DOHH2 (cell line): ENCODE measurements at regions not wholly inside any gene's neighbourhood (a gene's known extent, or its start where the extent isn't known, plus 50 kb on each side); places are given as distances from the start of the nearest gene placed in this dataset.
"Not testable (repeated sequence)": the region's sequence is repeated elsewhere in the genome, so short reads cannot be mapped to it uniquely, and the experiment has no call there.

ENCODE experiments used
- H3F3A ChIP-seq: fragments of 200-600 bp; sonication (generic), shearing (Covaris generic); 2 replicates; pipeline ENCODE4 v1.6.0; 2016; ENCODE audit warnings: antibody characterized with exemption, mild to moderate bottlenecking; ENCODE audit not compliant: control insufficient read depth, insufficient read depth
- H3K27ac ChIP-seq: fragments of 200-600 bp; sonication (generic); 2 replicates; pipeline ENCODE4 v1.5.1; 2014; ENCODE audit warnings: low read depth, mild to moderate bottlenecking, low read length, moderate library complexity
- H3K27me3 ChIP-seq: fragments of 200-600 bp; sonication (generic); 2 replicates; pipeline ENCODE4 v1.6.1; 2014; ENCODE audit warnings: mild to moderate bottlenecking, low read length, mixed read lengths; ENCODE audit not compliant: control insufficient read depth
- H3K36me3 ChIP-seq: fragments of 200-600 bp; sonication (generic); 2 replicates; pipeline ENCODE4 v1.6.1; 2014; ENCODE audit warnings: mild to moderate bottlenecking, low read length, moderate library complexity, mixed read lengths; ENCODE audit not compliant: control insufficient read depth
- H3K4me1 ChIP-seq: fragments of 200-600 bp; sonication (generic); 2 replicates; pipeline ENCODE4 v1.6.1; 2014; ENCODE audit warnings: mild to moderate bottlenecking, low read length, mixed read lengths; ENCODE audit not compliant: control insufficient read depth
- H3K4me2 ChIP-seq: fragments of 200-600 bp; sonication (generic); 2 replicates; pipeline ENCODE4 v1.6.0; 2014; ENCODE audit warnings: mild to moderate bottlenecking, low read length, moderate library complexity
- H3K4me3 ChIP-seq: fragments of 200-600 bp; sonication (generic); 2 replicates; pipeline ENCODE4 v1.5.1; 2014; ENCODE audit warnings: mild to moderate bottlenecking, low read length, mixed read lengths
- H3K79me2 ChIP-seq: fragments of 200-600 bp; sonication (generic); 2 replicates; pipeline ENCODE4 v1.6.1; 2014; ENCODE audit warnings: mild to moderate bottlenecking, low read length, mixed read lengths; ENCODE audit not compliant: control insufficient read depth
- H3K9me2 ChIP-seq: fragments of 200-600 bp; sonication (generic); replicated peaks from 2 replicates; pipeline ENCODE4 v1.6.1; 2014; ENCODE audit warnings: mild to moderate bottlenecking, low read length, mixed read lengths; ENCODE audit not compliant: control insufficient read depth
- H3K9me3 ChIP-seq: fragments of 200-600 bp; sonication (generic); 2 replicates; pipeline ENCODE4 v1.6.1; 2014; ENCODE audit warnings: antibody characterized with exemption, low read length, mixed read lengths; ENCODE audit not compliant: control insufficient read depth, insufficient read depth
- H4K20me1 ChIP-seq: fragments of 200-600 bp; sonication (generic); 2 replicates; pipeline ENCODE4 v1.6.0; 2014; ENCODE audit warnings: low read depth, mild to moderate bottlenecking, antibody characterized with exemption, low read length, moderate library complexity; ENCODE audit not compliant: control insufficient read depth, insufficient read depth
- CTCF ChIP-seq: fragments of 200-600 bp; sonication (generic); IDR thresholded peaks from one replicate; pipeline ENCODE4 v1.5.1; 2014; ENCODE audit warnings: antibody characterized with exemption, mild to moderate bottlenecking, low read depth, low read length; ENCODE audit not compliant: poor library complexity, severe bottlenecking
- EZH2phosphoT487 ChIP-seq: fragments of 200-600 bp; sonication (generic); IDR thresholded peaks from 2 replicates; pipeline ENCODE4 v1.6.1; 2017; ENCODE audit warnings: borderline replicate concordance, mild to moderate bottlenecking, antibody characterized with exemption, low read length, moderate library complexity, mixed read lengths

- Histone ChIP-seq H3K4me3 (no peak overlapping the region), H3K4me1 (no peaks in the 10 kb centered on the region), H3K36me3 (no peaks in the 10 kb centered on the region), H3F3A (no peaks in the 10 kb centered on the region), H3K27ac (no peak overlapping the region), H3K9me3 (no peaks in the 10 kb centered on the region), H3K4me2 (no peak overlapping the region), H3K79me2 (no peaks in the 10 kb centered on the region), H3K9me2 (no peaks in the 10 kb centered on the region), H3K27me3 (no peaks in the 10 kb centered on the region), H4K20me1 (no peaks in the 10 kb centered on the region)
- TF ChIP-seq EZH2phosphoT487 (no peak), CTCF (no peak)
Observed at GRCh38 chr4:115505326-115505725, 391.9 kb upstream of the NDST4 start.

- no peaks in the 10 kb centered on the region for H3K79me2 ChIP-seq
- no peak for TF ChIP-seq CTCF
- TF ChIP-seq EZH2phosphoT487, result no peak
- H3K4me2 ChIP-seq, result no peak overlapping the region
Observed at GRCh38 chr4:115501656-115502055, 388.2 kb upstream of the NDST4 start.

GRCh38 chr4:115493770-115494169, 380.4 kb upstream of the NDST4 start:
- not testable (repeated sequence) for H3K4me1 ChIP-seq, H3K36me3 ChIP-seq, H3K4me3 ChIP-seq, H3F3A ChIP-seq, H3K27me3 ChIP-seq, H3K4me2 ChIP-seq, H3K27ac ChIP-seq, H3K9me2 ChIP-seq, H4K20me1 ChIP-seq, H3K9me3 ChIP-seq, H3K79me2 ChIP-seq

More at GRCh38 chr4:115501656-115502055, 388.2 kb upstream of the NDST4 start:
- H3K27ac ChIP-seq, result no peak overlapping the region
- no peaks in the 10 kb centered on the region for H3F3A ChIP-seq
- H3K36me3 ChIP-seq, result no peaks in the 10 kb centered on the region
- H4K20me1 ChIP-seq, result no peaks in the 10 kb centered on the region
- no peaks in the 10 kb centered on the region for H3K9me2 ChIP-seq
- H3K4me3 ChIP-seq, result no peak overlapping the region
- no peaks in the 10 kb centered on the region for H3K4me1 ChIP-seq
- H3K27me3 ChIP-seq, result no peaks in the 10 kb centered on the region
- H3K9me3 ChIP-seq, result no peaks in the 10 kb centered on the region

- Histone ChIP-seq H3K4me1 (no peaks in the 10 kb centered on the region), H3K27me3 (no peaks in the 10 kb centered on the region), H3F3A (no peaks in the 10 kb centered on the region), H4K20me1 (no peaks in the 10 kb centered on the region), H3K4me2 (no peak overlapping the region), H3K9me3 (0 out of 2 replicates have a peak, but pooled peaks cover 4% of the 10 kb centered on the region), H3K4me3 (no peak overlapping the region), H3K36me3 (no peaks in the 10 kb centered on the region), H3K79me2 (no peaks in the 10 kb centered on the region), H3K27ac (no peak overlapping the region), H3K9me2 (no peaks in the 10 kb centered on the region)
- TF ChIP-seq EZH2phosphoT487 (no peak), CTCF (no peak)
Observed at GRCh38 chr4:115491686-115492085, 378.3 kb upstream of the NDST4 start.
